Activated T-helper 1 cell treated with Interleukin-2 at 50 U/mL for 16 hours (primary cell): ENCODE measurements at regions not wholly inside any gene's neighbourhood (a gene's known extent, or its start where the extent isn't known, plus 50 kb on each side); places are given as distances from the start of the nearest gene placed in this dataset.
A peak's percentile ranks its signal among the peaks of the same experiment; 100 is the strongest.

ENCODE experiments used
- DNase-seq: peaks from one replicate; pipeline ENCODE4 v3.0.0-alpha.2; 2020; ENCODE audit warnings: low read depth

DNA sequence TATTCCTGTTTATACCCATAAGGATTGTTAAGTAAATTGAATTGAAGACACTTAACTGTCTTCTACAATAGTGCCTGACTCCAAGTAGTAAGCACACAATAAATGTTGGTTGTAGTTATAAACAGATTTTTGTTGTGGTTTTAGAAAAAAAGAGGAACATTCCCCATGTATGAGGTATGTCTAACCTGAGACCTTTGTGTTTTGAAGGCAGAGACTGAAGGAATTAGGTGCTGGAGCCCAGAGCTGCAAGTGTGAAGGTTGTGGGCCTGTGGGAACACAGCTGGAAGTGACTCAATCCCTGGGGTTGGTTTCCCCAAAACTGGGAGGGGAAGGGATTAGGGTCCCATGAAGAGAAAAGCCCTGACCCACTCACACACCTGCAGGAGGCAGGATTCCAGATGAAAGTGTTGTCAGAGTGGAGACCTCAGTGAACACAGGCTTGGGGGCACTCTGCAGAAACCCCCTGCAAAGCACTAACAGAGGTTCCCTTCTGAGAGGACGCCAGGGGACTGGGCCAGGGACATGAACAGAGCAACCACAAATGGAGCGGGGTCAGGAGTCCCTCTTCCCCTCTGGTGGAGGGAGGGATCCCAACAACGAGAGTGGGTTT lies 265.1 kb upstream of the KLF14 start:
- DNase-seq = no peak

DNA sequence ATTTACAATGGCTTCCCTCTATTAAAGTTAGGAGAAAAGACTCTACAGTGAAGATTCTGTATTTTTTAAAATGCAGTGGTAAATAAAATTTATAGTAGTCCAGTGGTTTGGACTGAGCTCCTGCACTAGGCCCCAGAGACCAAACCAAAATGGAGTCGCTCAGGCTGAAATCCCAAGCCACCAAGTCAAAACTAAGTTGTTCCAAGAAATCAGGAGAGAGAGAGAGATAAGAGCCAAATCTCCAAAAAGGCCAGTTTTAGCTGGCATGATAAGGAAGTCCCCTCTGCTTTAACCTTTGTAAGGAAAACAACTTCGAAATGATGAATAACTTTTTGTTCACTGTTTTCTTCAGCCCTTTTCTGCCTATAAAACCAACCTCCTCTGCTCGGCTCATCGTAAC lies 265.9 kb upstream of the KLF14 start:
- no peak for DNase-seq

DNA sequence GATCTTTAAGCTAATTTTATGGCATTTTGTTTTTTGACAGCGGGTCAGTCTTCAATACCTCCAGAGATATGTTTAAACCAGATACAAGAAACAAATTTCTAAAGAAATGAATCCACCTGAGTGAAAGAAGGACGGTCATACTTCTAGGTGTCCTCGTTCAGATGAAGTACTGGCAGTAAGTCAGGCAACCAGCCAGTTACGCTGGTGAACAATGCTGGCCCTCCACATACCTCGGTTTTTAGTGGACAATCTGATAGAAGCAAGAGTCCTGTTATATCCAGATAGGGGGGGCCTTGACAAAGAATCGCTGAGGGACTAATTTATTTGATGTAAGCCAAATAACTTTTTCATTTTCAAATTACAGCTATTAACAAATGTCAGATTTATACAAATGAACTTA lies 266.4 kb upstream of the KLF14 start:
- DNase-seq = no peak

DNA sequence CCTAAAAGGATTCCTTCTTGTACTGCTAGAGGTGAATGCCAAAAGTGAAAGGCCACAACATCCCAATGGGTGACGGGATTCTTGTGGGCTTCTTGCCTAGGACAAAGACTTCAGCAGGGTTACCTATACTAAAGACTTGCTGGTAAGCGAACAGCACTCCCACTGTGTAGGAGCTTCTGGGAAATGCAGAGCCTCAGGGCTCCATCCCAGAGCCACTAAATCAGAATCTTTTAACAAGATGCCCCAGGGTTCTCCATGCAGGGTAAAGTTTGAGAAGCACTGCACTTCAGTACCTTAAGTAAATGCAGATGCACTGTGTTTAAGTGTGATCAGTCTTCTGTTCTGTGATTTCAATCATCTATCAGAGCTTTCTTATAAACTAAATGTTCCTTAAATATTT lies 266.9 kb upstream of the KLF14 start:
- no peak for DNase-seq

DNA sequence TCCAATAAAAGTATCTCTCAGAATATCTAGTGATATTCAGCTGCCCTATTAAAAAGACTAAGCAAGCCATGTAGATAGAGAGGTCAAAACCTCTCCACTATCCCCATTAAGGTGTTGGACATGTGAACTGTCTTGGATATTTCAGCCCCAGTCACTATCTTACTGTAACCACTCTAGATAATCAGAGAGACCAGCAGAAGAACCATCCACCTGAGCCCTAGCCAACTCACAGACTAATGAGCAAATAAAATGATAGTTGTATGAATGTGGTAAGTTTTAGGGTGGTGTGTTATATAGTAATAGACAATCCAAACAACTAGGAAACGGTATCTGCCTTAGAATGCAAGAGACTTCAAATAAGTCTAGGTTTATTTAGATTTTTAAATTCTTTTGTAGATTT lies 268.6 kb upstream of the KLF14 start:
- DNase-seq = no peak

DNA sequence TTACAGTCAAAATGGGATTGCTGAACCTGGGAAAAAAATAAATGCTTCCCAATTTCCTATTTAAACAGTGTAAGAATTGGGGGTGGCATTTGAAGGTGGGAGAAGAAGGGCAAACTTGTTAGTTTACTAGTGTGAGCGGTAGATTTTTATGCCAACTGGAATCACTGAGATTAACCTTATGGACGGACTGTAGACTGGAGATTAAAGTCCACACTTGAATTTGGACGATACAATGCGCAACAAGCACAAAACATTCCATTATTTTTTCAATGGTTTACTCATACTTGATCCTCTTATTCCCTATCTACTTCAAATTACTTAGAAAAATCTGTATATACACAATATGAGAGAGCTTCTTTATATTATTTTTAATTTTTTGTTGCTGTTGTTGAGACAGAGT lies 269.6 kb upstream of the KLF14 start:
- DNase-seq = no peak

DNA sequence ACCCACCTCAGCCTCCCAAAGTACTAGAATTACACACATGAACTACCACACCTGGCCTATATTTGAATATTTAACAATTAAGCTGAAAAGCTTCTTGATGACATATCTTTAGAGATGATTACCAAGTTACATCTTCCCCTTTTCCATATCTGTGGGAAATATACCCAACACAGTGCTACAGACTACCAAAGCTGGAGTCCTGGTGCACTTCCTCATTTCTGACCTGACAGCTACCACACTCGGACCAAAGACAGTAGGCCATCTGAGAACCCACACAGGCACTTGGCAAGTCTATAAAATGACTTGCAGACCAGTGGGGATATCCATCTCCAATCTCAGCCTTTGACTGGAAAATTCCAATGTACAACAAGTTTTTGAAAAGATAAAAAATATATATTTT lies 270.4 kb upstream of the KLF14 start:
- no peak for DNase-seq

DNA sequence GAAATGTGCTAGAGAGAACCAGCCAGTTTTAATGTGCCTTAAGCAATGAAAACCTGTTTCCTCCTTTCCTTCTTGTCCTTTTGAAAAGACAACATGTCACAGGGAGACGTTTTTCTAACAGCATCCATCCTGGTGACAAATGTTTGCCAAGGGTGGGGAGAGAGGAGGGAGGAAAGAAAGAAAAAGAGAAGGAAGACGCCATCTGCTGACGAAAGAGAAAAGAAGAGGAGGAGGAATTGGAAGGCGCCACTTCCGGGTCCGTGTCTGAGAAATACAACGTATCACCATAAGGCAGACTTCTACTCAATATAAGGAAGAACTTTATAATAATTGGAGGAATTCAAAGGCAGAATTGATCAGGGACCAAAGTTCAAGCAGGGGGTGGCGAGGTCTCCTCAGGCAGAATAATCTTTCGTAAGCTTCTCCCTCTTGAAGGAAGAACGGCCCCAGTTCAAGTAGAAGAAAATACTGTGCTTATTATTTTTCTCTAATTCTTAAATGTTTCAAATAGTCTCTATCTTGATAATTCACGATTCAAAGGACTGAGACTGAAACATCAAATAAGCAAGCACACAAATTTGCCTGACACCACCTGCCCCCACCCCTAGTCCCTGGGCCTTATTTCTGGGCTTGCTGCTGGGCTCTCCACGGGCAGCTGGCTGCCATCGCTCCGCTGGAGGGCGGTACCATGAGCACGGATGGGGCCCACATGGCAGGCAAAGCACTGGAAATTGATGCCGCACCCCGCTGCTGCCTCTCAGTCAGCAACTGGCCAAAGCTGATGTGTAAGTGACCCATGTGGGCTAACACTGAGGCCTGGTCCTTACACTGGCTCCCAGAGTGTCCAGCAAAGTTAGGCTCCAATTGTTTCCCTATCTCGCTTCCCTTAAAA lies 273.7 kb upstream of the KLF14 start:
- DNase-seq = peak; percentile 38

DNA sequence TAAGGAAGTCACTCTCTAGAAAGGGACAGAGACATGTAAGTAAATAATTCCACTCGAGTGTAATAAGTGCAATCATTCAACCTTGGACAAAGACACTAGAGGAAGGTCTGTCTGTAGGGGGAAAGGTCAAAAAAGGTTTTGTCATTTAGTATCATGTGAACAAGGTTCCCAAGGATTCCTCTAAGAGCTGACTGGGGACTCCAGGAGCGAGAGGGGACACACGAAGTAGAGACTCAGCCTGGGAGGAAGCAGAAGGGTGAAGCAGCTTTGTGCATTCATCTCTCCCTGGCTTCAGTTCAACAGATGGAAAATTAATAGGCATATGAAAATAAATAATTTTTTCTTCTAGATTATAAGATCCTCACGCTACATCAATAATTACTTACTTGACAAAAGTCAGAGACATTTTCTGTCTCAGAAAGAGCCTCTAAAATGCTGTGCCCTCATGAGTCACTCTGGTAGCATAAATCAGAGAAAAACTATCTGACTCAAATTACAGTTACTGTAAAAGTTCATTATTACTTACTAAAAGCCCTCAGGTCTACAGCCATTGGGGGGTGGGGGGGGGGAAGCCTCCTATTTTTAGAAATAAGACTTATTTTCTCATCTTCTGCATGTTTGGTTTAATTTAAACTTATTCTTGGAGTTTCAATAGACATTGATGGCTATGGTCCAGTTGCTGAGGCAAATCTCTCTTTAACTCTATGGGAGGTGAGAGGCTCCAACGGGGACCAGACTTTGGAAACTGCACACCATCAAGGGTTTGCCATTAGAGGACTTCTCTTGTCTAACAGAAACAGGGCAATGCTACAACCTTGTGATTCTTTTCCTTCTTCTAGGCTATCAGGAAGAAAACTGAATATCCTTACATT lies 275.1 kb upstream of the KLF14 start:
- DNase-seq = no peak

DNA sequence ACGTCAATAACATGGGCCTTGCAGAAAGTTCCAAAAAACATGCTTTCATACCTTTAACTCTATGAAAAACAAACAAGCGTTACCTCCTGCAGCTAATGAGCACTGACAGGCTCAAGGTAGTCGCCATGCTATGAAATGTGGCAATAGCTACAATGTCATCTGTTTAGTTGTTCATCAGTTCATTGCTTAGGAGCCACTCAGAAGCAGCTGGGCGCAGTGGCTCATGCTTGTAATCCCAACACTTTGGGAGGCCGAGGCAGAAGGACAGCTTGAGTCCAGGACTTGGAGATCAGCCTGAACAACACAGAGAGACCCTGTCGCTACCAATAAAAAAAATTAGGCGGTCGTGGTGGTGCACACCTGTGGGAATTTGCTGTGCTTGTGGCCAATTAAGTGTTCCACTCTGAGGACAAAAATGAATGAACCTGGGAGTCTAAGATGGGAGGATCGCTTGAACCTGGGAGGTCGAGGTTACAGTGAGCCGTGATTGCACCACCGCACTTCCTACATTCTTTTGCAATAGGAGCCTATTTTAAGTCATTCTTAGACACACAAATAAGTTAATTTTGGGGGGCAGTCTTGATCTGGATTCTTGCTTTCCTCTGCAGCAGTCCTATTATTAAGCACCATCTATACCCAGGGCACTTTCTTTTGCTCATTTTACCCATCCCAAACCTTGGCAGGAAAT lies 276.2 kb upstream of the KLF14 start:
- no peak for DNase-seq

DNA sequence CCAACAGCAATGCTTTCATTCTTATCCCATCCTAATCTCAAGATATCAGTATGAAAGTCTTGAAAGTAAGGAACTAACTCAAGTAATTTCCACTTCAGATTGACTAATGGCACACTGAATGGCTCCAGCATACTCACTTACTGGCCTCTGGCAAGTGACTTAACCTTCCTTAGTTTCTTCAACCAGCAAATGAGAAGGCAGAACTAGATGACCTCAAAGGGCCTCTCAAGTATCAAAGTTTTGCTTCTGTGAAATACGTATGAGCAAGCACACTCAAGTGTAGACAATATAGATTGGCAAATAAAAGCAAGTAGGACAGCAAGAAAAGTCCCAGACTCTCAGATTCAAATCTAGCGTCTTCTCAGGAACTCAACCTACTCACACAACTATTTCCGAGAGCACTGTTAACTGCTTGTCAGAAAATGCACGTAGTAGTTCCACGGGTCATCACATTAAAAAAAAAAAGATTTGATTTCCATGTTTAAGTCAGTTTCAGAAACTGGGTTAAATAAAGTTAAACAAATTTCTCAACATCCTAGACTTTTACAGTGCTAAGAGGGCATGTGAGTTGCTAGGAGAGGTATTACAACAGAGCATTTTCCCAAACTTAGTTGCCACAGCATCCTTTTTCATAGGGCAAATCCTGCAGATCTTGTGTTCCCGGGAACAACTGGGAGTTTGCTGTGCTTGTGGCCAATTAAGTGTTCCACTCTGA lies 276.9 kb upstream of the KLF14 start:
- DNase-seq = no peak

DNA sequence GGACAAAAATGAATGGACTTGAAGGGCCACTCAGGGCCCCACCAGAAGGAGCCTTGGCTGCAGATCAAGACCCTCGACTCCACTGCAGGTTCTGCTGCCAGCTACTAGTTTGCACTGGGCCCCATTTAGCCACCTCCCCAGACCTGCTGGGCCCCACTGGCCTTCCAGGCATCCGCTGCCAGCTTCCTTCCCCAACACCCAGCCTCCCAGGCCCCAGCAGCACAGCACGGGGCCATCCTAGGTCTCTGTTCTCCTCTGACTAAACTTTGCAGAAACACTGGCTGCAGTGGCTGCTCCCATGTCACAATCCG lies 277.4 kb upstream of the KLF14 start:
- DNase-seq = no peak

DNA sequence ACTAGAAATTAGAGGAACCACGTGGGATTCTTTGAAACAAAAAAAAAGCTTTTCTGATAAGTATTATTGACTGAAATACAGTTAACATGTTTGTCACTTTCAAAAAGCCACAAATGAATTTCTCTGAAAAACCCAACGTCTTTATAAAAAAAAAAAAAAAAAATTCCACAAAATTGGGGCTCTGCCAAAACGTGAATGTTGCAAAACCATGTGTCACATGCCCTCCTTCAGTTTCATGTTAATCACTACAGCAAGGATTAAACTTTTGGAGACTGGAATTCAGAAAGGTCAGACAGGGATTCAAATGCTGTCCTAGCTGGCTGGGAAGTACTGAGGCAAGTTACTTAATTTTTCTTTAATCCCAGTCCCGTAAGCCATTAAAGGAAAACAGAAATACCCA lies 278.0 kb upstream of the KLF14 start:
- no peak for DNase-seq

DNA sequence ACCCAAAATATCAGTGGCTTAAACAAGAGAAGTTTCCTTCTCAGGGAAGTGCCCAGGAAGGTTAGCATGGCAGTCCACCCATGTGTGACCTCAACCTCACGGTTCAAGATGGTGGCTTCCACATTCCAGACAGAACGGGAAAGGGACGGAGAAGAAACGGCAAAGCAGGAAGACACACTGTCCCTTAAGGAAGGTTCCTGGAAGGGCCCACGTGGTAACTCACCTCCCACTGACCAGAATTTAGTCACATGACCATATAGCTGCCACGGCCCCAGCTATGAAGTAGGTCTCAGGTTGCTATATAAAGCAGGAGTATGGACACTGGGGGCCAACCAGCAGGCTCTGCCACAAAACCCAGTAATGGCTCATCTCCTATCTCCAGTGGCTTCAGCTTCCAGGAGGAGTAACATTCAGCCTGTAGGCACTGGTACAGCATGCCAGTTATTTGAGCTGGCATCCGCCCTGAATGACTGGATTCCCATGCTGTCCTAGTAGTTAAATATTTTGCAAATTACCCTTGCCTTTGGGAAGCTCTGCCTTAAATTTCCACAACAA lies 278.5 kb upstream of the KLF14 start:
- DNase-seq = no peak

DNA sequence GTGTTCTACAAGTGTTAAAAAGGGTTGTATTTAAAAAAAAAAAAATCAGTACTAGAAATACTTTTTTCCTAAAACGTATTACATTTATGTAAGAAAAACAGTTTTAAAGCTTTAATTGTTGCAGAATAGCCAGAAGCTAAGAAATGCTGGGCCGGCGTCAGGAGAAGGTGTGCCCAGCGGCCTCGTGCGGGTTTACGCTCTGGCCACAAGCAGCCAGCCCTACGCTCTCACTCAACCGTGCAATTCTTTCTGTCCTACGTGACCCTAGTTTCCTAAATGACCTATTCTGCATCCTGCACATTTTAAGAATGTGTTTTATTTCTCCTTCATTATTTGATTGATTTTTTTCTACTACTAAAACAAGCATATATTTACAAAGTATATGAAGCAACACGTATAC lies 279.7 kb upstream of the KLF14 start:
- DNase-seq = no peak

DNA sequence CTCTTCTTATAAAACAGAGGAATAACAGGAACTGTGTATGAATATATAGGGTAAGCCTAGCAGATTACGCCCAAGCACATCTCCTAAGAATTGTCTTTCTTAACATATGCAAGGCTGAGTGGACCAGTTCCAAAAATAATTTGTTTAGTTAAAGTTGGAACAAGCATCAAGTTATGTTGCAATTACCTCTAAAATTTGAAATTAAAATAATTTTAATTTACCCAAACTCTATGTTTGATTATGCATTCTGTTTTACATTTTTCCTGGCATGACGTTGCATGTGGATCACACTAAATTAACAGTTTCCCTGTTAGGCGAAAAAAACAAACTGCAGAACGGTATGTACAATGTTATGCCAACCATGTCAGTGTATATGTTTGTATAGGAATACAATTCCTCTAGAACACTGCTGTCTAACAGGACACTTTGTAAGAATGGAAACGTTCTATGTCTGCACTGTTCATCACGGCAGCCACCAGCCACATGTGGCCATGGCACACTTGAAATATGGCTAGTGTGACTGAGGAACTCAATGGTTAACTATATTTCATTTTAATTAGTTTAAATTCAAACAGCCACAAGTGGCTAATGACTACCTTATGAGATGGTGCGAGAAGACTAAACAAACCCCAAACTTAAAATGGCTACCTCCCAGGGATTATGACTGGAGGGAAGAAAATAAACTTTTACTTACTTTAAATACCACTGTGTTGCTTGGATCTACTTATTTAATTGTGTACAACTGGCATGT lies 281.1 kb upstream of the KLF14 start:
- no peak for DNase-seq

DNA sequence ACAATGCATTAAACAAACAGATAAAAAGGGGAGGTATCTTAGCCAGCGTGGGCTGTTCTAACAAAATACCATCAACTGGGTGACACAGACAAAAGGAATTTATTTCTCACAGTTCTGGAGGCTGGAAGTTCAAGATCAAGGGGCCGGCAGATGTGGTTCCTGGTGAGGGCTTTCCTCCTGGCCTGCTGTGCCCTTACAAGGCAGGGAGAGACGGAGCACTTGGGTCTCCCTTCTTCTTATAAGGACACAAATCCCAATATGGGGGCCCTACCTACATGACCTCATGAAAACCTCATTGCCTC lies 281.6 kb upstream of the KLF14 start:
- DNase-seq = no peak

DNA sequence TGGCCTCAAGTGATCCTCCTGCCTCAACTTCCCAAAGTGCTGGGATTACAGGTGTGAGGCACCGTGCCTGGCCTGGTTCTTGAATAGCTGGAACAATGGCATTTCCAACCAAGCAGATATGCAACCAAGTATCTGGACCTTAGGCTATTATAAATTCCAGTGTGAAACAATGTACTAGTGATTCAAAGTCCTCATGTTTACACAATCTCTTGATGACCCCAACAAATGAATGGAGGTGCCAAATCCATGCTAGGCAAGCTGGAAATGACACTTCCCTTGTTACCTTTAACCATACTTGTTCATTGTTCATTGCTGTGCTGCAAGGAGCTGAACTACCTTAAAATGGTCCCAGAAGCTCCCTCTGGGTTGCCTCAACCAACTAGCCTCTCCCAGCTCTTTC lies 282.2 kb upstream of the KLF14 start:
- no peak for DNase-seq

DNA sequence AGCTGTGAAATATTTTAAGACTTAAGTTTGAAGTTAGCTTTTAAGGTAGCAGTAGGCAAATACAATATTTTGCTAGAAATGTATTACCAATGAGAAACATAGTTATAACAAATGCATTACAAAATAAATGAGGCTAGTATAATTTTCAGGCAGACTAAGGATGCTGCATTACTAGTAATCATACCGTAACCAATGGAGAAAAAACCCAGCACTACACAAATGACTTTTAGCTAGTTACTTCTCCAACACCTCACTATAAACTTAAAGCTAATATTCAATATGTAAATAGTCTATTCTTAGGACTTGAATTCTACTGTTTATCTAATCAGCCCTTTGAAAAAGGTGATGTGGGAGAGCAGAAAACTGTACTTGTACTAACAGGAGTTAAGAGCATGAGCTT lies 285.3 kb upstream of the KLF14 start:
- no peak for DNase-seq

DNA sequence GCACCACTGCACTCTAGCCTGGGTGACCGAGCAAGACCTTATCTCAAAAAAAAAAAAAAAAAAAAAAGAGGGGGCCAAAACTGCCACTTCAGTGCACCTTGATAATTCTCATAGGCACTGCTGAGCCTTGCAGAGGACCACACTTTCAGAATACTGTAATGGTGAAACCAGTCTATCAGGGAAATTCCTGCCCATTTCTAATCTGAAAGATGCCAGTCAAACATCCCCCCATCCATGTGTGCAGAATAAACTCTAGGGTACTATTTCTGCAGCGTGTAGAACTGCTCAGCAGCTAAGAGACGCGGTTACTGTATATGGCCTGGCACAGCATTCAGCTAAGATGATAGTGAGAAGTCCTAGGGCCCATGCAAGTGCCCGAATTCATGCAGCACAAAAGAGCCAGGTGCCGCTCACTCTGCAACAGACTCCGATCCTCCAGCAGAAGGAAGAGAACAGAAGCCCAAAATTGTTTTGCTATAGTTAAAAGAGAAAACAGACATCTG lies 286.8 kb upstream of the KLF14 start:
- DNase-seq = no peak

DNA sequence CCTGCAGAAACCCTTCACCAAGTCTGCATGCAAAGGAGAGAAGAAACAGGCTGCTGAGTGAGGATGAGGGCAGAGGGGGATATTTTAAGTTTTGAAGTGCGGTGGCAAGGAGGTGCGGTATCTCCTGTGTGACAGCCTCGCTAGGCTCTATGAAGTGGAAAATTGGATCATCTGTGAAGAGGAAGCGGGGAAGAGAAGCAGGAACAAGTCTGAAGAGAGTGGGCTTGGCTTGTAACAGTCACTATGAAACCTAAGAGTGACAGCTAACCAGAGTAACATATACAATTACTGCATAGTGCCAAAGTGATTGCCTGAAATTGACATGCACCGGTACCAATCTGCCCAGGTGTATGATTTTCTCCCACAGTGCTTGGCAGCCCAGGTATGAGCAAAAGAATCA lies 287.5 kb upstream of the KLF14 start:
- DNase-seq = no peak
